GM12878 (cell line): ENCODE measurements at regions not wholly inside any gene's neighbourhood (a gene's known extent, or its start where the extent isn't known, plus 50 kb on each side); places are given as distances from the start of the nearest gene placed in this dataset.

Source experiments
- ATAC-seq: fragments of 200-7000 bp; cut with Tn5 transposase; 3 replicates; pipeline ENCODE4 v1.9.1; 2020; ENCODE audit warnings: mild to moderate bottlenecking, moderate library complexity
- BruUV-seq: library from RNA; stranded (reverse); fragments of 400-500 nt; replicated peaks from 2 replicates; lab custom pipeline; 2021; lab: Mats Ljungman, UMichigan
- CTCF ChIA-PET: fragments of 300-600 bp; sonication (Branson Sonifier 250); formaldehyde crosslinking; extraction: SDS; loops from one replicate; lab custom pipeline; 2021; ENCODE audit warnings: inconsistent platforms; lab: Yijun Ruan, JAX
- POLR2A ChIA-PET: fragments of 350-600 bp; formaldehyde crosslinking; extraction: SDS; loops from one replicate; lab custom pipeline; 2021; ENCODE audit warnings: inconsistent platforms; lab: Charles Lee
- RAD21 ChIA-PET: fragments of 300-600 bp; sonication (Branson Sonifier 250); formaldehyde crosslinking; loops from one replicate; lab custom pipeline; 2023; ENCODE audit warnings: antibody characterized with exemption; ENCODE audit not compliant: unreplicated experiment; lab: Charles Lee
- SMC1A ChIA-PET: fragments of 300-600 bp; sonication (Branson Sonifier 250); formaldehyde crosslinking; loops from one replicate; lab custom pipeline; 2023; ENCODE audit not compliant: unreplicated experiment, uncharacterized antibody; lab: Charles Lee
- DNase-seq: peaks from one replicate; pipeline ENCODE4 v3.0.0-alpha.2; 2011; ENCODE audit warnings: low read depth, low spot score
- FAIRE-seq: peaks from 3 replicates; lab custom pipeline; 2011; peaks lifted over from hg19 to GRCh38; lab: Jason Lieb, UNC
- H2AFZ ChIP-seq: 2 replicates; pipeline ENCODE4 v1.6.0; 2011; ENCODE audit warnings: low read depth, low read length, control low read depth; ENCODE audit not compliant: control insufficient read depth
- H3K27ac ChIP-seq: 2 replicates; pipeline ENCODE4 v1.5.1; 2011; ENCODE audit warnings: control low read depth; ENCODE audit not compliant: control insufficient read depth, insufficient read depth
- H3K27me3 ChIP-seq, 2 experiments: replicated peaks in 1 of 2; 2 replicates each; pipeline versions ENCODE4 v1.6.0 to v1.6.1; 2011; ENCODE audit warnings: low read length in 1 of 2; ENCODE audit not compliant: control insufficient read depth in 2 of 2, insufficient read depth in 2 of 2
- H3K36me3 ChIP-seq, 2 experiments: 2 replicates each; pipeline ENCODE4 v1.5.1; 2011; ENCODE audit warnings: low read length in 1 of 2; ENCODE audit not compliant: control insufficient read depth in 2 of 2, insufficient read depth in 2 of 2
- H3K4me1 ChIP-seq: 2 replicates; pipeline ENCODE4 v1.6.1; 2011; ENCODE audit warnings: mild to moderate bottlenecking, low read length, moderate library complexity, mixed read lengths; ENCODE audit not compliant: control insufficient read depth, insufficient read depth
- H3K4me2 ChIP-seq: 2 replicates; pipeline ENCODE4 v1.6.0; 2011; ENCODE audit warnings: control low read depth; ENCODE audit not compliant: control insufficient read depth, insufficient read depth
- H3K4me3 ChIP-seq: fragments of 200-600 bp; sonication (generic); 2 replicates; pipeline ENCODE4 v1.5.1; 2016
- H3K79me2 ChIP-seq: 2 replicates; pipeline ENCODE4 v1.6.0; 2011; ENCODE audit warnings: low read length; ENCODE audit not compliant: control insufficient read depth, insufficient read depth
- H3K9ac ChIP-seq: 2 replicates; pipeline ENCODE4 v1.8.0; 2011; ENCODE audit warnings: low read length, control low read depth, mixed read lengths; ENCODE audit not compliant: control insufficient read depth, insufficient read depth
- H3K9me3 ChIP-seq: replicated peaks from 3 replicates; pipeline ENCODE4 v1.5.1; 2011; ENCODE audit warnings: mild to moderate bottlenecking, low read length; ENCODE audit not compliant: control insufficient read depth, insufficient read depth
- H4K20me1 ChIP-seq: 2 replicates; pipeline ENCODE4 v1.6.0; 2011; ENCODE audit not compliant: control insufficient read depth, insufficient read depth
- IRF5 ChIP-seq: fragments of 450-650 bp; IDR thresholded peaks from 2 replicates; pipeline ENCODE4 v1.6.1; 2017; ENCODE audit warnings: borderline replicate concordance
- RELB ChIP-seq: fragments of 450-650 bp; IDR thresholded peaks from 2 replicates; pipeline ENCODE4 v1.6.1; 2017; ENCODE audit warnings: low read depth, mild to moderate bottlenecking, moderate library complexity
- STAT1 ChIP-seq: fragments of 450-650 bp; conservative IDR thresholded peaks from 2 replicates; pipeline ENCODE4 v1.6.1; 2014; ENCODE audit warnings: antibody characterized with exemption, mild to moderate bottlenecking
- WGBS: methylation state at CpG from one replicate; pipeline ENCODE4 v1.1.6; 2016; ENCODE audit warnings: low lambda C conversion rate; ENCODE audit not compliant: insufficient replicate concordance, insufficient coverage; ENCODE audit errors: missing lambda C conversion rate; 5-methylcytosine and 5-hydroxymethylcytosine counted together
- in situ Hi-C: fragments of 300-500 bp; cut with MboI; formaldehyde crosslinking; loops from 9 replicates; pipeline ENCODE4 v1.14.3; 2018; ENCODE audit warnings: mixed read lengths
- intact Hi-C: fragments of 100-400 bp; cut with micrococcal nuclease; formaldehyde crosslinking; loops from one replicate; pipeline ENCODE4 v1.14.2; 2022; ENCODE audit not compliant: unreplicated experiment
- TF ChIP-seq, protein P1 (sequence below): IDR thresholded peaks from 2 replicates; pipeline ENCODE4 v1.6.1; 2012; ENCODE audit warnings: improper control_type of control experiment, low read depth, low read length; ENCODE audit not compliant: insufficient replicate concordance

DNA sequence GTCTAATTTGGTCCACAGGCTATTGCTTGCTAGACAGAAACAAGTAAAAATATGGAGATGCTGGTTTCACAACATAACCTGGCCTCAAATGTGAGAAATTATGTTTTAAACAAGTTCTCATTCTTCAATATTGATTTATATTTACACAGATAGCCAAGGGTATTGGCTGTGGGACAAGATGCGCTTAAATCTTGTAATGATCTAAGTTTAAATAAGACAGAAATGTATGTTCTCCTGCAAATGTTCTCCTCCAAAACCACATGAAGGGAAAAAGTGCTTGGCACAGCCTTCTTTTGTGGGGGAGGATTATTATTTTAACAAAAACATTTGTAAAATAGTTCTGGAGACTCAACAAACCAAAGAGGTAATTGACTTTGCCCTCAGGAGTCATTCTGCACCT is 356.0 kb downstream of the DMAC1 start:
- ATAC-seq (no peak), FAIRE-seq (no peak), DNase-seq (no peak)
- no peak overlapping the region for H3K4me3 ChIP-seq
- no peaks in the 10 kb centered on the region for H3K79me2 ChIP-seq
- H4K20me1 ChIP-seq = no peaks in the 10 kb centered on the region
- ChIA-PET SMC1A (no interaction called here), RAD21 (no interaction called here), POLR2A (no interaction called here), CTCF (no interaction called here)
- WGBS = 85% methylated on average over 1 of the region's 1 CpG
- H3K27ac ChIP-seq = no peak overlapping the region
- TF ChIP-seq RELB (no peak), STAT1 (no peak), IRF5 (no peak)
- TF ChIP-seq, protein P1, sequence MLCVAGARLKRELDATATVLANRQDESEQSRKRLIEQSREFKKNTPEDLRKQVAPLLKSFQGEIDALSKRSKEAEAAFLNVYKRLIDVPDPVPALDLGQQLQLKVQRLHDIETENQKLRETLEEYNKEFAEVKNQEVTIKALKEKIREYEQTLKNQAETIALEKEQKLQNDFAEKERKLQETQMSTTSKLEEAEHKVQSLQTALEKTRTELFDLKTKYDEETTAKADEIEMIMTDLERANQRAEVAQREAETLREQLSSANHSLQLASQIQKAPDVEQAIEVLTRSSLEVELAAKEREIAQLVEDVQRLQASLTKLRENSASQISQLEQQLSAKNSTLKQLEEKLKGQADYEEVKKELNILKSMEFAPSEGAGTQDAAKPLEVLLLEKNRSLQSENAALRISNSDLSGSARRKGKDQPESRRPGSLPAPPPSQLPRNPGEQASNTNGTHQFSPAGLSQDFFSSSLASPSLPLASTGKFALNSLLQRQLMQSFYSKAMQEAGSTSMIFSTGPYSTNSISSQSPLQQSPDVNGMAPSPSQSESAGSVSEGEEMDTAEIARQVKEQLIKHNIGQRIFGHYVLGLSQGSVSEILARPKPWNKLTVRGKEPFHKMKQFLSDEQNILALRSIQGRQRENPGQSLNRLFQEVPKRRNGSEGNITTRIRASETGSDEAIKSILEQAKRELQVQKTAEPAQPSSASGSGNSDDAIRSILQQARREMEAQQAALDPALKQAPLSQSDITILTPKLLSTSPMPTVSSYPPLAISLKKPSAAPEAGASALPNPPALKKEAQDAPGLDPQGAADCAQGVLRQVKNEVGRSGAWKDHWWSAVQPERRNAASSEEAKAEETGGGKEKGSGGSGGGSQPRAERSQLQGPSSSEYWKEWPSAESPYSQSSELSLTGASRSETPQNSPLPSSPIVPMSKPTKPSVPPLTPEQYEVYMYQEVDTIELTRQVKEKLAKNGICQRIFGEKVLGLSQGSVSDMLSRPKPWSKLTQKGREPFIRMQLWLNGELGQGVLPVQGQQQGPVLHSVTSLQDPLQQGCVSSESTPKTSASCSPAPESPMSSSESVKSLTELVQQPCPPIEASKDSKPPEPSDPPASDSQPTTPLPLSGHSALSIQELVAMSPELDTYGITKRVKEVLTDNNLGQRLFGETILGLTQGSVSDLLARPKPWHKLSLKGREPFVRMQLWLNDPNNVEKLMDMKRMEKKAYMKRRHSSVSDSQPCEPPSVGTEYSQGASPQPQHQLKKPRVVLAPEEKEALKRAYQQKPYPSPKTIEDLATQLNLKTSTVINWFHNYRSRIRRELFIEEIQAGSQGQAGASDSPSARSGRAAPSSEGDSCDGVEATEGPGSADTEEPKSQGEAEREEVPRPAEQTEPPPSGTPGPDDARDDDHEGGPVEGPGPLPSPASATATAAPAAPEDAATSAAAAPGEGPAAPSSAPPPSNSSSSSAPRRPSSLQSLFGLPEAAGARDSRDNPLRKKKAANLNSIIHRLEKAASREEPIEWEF = no peak
- H3K27me3 ChIP-seq = no peaks in the 10 kb centered on the region
- no peak overlapping the region for H2AFZ ChIP-seq
- BruUV-seq = no TSS peak
- H3K36me3 ChIP-seq = no peaks in the 10 kb centered on the region
- no peak overlapping the region for H3K4me2 ChIP-seq
- in situ Hi-C loops = no loop called here
- H3K4me1 ChIP-seq = no peaks in the 10 kb centered on the region
- intact Hi-C loops = no loop called here
- no peaks in the 10 kb centered on the region for H3K9me3 ChIP-seq
- no peak overlapping the region for H3K9ac ChIP-seq
